WERI-Rb-1 (cell line): ENCODE measurements at regions not wholly inside any gene's neighbourhood (a gene's known extent, or its start where the extent isn't known, plus 50 kb on each side); places are given as distances from the start of the nearest gene placed in this dataset.

ENCODE experiments used
- DNase-seq: peaks from one replicate; pipeline ENCODE4 v3.0.0-alpha.2; 2020
- H3K27ac ChIP-seq: fragments of 250-450 bp; sonication (Bioruptor Pico); 2 replicates; pipeline ENCODE4 v1.5.1; 2020; ENCODE audit warnings: mild to moderate bottlenecking, moderate library complexity
- H3K27me3 ChIP-seq: fragments of 250-450 bp; sonication (Bioruptor Pico); 2 replicates; pipeline ENCODE4 v1.5.1; 2021; ENCODE audit warnings: mild to moderate bottlenecking, low read depth, moderate library complexity; ENCODE audit not compliant: insufficient read depth, severe bottlenecking
- H3K36me3 ChIP-seq: fragments of 250-450 bp; sonication (Bioruptor Pico); 2 replicates; pipeline ENCODE4 v1.5.1; 2020; ENCODE audit warnings: mild to moderate bottlenecking, moderate library complexity
- H3K4me3 ChIP-seq: 2 replicates; pipeline ENCODE4 v1.5.1; 2011; ENCODE audit warnings: low read depth, mild to moderate bottlenecking, control low read depth, low read length
- H3K9me3 ChIP-seq: fragments of 250-450 bp; sonication (Bioruptor Pico); 2 replicates; pipeline ENCODE4 v1.5.1; 2021; ENCODE audit warnings: mild to moderate bottlenecking, moderate library complexity; ENCODE audit not compliant: severe bottlenecking
- TF ChIP-seq, protein P1 (sequence below): IDR thresholded peaks from 2 replicates; pipeline ENCODE4 v1.5.1; 2011; ENCODE audit warnings: low read depth, mild to moderate bottlenecking, control low read depth, inconsistent platforms, low read length

DNA sequence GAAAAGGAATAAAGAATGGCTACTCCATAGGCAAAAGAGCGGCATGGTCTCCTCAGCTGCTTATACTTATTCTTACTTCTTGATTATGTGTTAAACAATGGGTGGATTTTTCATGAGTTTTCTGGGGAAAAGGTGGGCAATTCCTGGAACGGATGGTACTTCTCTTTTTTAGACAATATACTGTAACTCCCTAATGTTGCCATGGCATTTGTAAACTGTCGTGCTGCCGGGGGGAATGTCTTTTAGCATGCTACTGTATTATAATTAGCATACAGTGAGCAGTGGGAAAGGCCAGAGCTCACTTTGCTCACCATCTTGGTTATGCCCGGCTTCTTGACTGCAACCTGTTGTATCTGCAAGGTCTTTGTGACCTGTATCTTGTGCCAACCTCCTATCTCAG, 372.1 kb upstream of the AKR1E2 start:
- TF ChIP-seq, protein P1, sequence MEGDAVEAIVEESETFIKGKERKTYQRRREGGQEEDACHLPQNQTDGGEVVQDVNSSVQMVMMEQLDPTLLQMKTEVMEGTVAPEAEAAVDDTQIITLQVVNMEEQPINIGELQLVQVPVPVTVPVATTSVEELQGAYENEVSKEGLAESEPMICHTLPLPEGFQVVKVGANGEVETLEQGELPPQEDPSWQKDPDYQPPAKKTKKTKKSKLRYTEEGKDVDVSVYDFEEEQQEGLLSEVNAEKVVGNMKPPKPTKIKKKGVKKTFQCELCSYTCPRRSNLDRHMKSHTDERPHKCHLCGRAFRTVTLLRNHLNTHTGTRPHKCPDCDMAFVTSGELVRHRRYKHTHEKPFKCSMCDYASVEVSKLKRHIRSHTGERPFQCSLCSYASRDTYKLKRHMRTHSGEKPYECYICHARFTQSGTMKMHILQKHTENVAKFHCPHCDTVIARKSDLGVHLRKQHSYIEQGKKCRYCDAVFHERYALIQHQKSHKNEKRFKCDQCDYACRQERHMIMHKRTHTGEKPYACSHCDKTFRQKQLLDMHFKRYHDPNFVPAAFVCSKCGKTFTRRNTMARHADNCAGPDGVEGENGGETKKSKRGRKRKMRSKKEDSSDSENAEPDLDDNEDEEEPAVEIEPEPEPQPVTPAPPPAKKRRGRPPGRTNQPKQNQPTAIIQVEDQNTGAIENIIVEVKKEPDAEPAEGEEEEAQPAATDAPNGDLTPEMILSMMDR = no peak
- no peak for DNase-seq
- Histone ChIP-seq H3K9me3 (no peaks in the 10 kb centered on the region), H3K27ac (no peak overlapping the region), H3K36me3 (no peaks in the 10 kb centered on the region), H3K4me3 (no peak overlapping the region), H3K27me3 (no peaks in the 10 kb centered on the region)

DNA sequence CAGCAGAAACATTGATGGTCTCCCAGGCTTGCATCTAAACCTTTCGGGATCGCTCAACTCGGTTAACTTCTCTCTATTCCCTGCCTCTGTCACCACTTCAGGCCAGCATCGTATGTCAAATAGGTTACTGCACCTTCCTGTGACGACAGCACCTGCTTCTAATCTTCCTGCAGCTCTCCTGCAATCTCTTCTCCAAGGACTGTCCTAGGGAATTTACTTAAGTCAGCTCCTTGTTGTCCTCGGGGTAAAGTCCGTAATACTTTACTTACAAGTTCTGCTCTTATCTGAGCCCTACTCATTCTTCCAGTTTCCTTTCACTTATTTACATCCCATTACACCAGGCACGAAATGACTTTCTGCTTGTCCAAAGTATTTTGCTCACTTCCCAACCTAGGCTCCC, 372.7 kb upstream of the AKR1E2 start:
- Histone ChIP-seq H3K4me3 (no peak overlapping the region), H3K27me3 (no peaks in the 10 kb centered on the region), H3K9me3 (no peaks in the 10 kb centered on the region), H3K36me3 (no peaks in the 10 kb centered on the region), H3K27ac (no peak overlapping the region)
- TF ChIP-seq, protein P1 = no peak
- no peak for DNase-seq

DNA sequence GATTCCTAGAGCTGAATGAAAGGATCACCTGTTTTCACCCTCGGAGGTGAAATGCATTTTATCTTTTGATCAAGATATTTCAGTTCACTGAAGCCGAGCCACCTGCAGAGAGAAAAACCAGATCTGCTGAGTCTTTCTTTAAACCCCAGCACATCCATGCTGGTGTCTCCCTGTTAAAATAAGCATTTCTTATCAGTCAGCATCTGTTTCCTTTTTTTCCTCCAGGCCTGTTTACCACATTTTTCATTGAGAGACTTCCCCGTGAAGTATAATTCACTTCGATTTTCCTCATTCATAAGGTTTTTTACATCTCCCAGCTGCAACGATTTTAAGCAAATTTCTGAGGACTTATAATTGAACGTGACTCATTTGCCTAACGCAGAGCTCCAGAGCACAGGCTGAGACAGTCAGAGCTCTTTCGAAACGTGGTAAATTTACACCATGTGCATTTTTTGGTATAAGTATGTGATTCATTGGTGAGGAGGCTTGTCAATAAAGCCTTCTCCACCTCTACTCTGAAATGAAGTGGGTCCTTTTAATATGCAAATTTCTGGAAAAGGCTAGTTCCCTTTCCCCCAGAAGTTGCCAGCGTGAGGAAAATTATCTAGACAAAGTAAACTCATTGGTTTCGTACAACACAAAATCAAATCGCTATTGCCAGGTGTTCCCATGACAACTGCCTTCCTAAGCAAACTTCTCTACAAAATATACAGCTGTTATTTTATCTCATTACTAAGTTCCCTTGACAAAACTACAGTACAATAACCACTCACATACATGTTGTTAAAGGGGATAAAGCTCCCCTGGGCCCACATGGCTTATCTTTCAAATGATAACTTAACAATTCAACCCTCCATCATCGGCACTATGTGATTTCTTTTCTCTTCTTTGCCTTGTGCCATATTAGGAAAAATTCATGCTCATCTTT, 374.8 kb upstream of the AKR1E2 start:
- no peak for DNase-seq

GRCh38 chr10:4450169-4450568, 375.8 kb upstream of the AKR1E2 start:
- H3K9me3 ChIP-seq = no peaks in the 10 kb centered on the region
- no peak overlapping the region for H3K4me3 ChIP-seq
- no peak for DNase-seq
- H3K36me3 ChIP-seq = no peaks in the 10 kb centered on the region
- H3K27me3 ChIP-seq = no peaks in the 10 kb centered on the region
- TF ChIP-seq, protein P1 = no peak
- H3K27ac ChIP-seq = no peak overlapping the region

More for the DNA sequence above, 374.8 kb upstream of the AKR1E2 start:
- no peak overlapping the region for H3K27ac ChIP-seq
- TF ChIP-seq, protein P1 = no peak
- no peak overlapping the region for H3K4me3 ChIP-seq
- H3K9me3 ChIP-seq = no peaks in the 10 kb centered on the region
- no peaks in the 10 kb centered on the region for H3K27me3 ChIP-seq
- no peaks in the 10 kb centered on the region for H3K36me3 ChIP-seq

DNA sequence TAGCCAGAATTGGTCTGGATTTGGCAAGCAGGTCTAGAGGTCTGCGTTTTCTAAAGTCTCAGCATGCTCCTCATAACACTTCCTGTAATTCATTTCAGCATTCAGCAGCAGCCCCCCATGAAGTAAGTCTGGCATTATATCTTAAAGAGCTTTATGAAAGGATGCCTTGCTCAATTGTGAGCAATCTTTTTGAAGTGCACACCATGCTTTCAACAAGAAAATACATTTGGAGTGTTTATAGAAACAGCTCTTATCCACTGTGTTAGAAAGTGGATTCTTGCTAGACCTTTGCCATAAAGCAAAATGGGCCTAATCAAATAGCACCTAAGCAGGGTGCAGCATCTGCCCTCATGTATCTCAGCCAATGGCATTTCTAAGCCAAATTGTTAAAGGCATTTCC, 378.0 kb upstream of the AKR1E2 start:
- no peak overlapping the region for H3K4me3 ChIP-seq
- TF ChIP-seq, protein P1 = no peak
- H3K9me3 ChIP-seq = no peaks in the 10 kb centered on the region
- no peak for DNase-seq
- H3K27ac ChIP-seq = no peak overlapping the region
- no peaks in the 10 kb centered on the region for H3K27me3 ChIP-seq
- H3K36me3 ChIP-seq = no peaks in the 10 kb centered on the region
